ENCODE measurements at regions not wholly inside any gene's neighbourhood (a gene's known extent, or its start where the extent isn't known, plus 50 kb on each side); places are given as distances from the start of the nearest gene placed in this dataset.
"Not testable (repeated sequence)": the region's sequence is repeated elsewhere in the genome, so short reads cannot be mapped to it uniquely, and the experiment has no call there.

DNA sequence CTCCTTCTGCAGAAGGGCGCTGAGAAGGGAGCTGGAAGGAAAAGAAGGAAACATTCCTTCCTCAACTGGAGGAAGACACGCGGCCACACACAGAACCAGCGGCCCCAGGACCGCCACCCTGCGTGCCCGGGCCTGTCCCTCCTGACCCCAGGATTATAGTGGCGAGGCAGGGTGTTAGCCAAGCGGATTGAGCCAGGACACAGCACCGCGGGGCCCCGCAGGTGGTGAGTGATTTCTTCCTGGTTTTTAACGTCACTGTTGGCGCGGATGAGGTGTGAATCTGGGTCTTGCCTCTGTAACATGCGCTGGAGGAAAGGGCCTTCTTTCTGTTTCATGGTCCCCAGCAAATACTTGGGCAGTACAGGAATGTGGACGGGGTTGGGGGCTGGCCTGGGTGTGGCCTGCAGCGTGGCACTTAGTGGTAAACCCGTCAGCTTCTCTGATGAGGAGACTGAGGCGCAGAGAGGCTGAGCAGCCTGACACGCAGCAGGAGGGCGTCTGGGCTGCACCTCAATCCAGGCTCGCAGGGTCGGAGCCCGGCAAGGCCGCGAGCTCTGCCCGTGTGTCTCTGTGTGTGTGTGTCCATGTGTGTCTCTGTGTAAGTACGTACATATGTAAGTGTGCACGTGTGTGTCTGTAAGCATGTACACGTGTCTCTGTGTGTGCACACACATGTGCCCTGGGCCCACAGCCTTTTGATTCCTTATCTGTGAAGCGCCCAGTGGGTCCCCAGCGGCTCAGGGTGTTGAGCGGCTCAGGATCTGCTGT, 158.4 kb upstream of the ZNF469 start:
- POLR2A ChIA-PET; DNase-seq (ENCODE audit: extremely low spot score); CTCF ChIA-PET: not testable (repeated sequence)

DNA sequence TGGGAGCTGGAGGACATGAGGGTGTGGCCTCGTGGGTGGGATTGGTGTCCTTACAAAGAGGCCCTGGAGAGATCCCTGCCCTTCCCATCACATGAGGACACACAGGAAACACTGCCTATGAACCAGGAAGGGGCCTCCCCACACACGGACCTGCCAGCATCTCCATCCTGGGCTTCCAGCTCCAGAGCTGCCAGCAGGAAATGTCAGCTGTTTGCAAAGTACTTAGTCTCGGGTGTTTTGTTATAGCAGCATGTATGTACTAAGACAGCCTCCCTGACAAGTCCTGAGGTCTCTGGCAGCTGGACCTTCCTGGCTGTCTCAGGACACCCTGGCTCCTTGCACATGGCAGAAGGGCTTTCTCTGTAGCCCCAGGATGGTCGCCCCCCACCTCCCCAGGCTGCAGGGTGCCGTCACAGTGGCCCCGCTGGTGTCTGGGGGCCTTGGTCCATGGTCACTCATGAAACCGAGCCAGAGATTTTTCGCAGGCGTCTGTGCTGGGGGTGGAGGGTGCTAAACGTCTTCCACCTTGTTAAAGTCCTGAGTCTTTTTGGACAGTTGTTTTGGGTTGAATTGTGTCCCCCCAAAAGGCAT, 157.0 kb upstream of the ZNF469 start:
- DNase-seq (ENCODE audit: extremely low spot score); CTCF ChIA-PET; POLR2A ChIA-PET: not testable (repeated sequence)

DNA sequence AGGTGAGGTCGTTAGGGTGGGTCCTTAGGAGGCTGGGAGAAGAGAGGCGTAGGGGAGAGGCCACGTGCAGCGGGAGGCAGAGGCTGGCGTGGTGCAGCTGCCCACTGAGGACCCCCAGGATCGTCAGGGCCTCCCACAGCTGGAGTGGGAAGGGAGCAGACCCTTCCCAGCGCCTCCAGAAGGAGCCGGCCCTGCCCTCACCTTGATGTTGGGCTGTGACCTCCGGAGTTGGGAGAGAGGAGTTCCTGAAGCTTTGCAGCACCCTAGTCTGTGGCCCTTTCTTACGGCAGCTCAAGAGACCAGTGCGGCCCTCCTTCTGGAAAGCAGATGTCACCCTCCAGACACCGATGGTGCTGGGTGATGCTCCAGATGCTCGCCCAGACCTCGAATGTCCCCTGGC, 156.5 kb upstream of the ZNF469 start:
- POLR2A ChIA-PET; CTCF ChIA-PET; DNase-seq (ENCODE audit: extremely low spot score): not testable (repeated sequence)

DNA sequence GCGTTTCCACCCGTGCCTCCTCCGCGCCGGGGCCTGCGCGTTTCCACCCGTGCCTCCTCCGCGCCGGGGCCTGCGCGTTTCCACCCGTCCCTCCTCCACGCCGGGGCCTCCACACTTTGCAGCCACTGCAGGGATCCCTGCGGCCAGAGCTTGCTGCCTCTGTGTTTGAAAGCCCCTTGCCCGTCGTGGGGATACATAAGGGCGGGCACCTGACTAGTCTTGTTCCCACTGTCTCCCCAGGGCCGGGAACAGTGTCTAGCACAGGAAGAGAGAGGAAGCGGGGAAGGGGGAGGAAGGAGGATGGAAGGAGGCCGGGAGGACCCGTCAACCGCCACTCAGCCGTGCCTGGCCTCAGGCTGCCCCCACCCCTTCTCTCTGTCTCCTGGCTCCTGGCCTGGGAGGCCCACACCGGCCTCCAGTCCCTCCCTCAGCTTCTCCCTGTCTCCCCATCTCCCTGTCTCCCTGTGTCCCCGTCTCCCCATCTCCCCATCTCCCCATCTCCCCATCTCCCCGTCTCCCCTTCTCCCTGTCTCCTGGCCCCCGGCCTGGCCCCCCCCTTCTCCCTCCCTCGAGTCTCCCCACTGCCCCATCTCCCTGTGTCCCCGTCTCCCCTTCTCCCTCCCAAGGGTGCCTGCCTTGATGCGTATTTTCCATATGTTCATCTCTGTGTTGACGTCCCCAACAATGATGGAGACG, 155.6 kb upstream of the ZNF469 start:
- CTCF ChIA-PET; DNase-seq (ENCODE audit: extremely low spot score); POLR2A ChIA-PET: not testable (repeated sequence)

DNA sequence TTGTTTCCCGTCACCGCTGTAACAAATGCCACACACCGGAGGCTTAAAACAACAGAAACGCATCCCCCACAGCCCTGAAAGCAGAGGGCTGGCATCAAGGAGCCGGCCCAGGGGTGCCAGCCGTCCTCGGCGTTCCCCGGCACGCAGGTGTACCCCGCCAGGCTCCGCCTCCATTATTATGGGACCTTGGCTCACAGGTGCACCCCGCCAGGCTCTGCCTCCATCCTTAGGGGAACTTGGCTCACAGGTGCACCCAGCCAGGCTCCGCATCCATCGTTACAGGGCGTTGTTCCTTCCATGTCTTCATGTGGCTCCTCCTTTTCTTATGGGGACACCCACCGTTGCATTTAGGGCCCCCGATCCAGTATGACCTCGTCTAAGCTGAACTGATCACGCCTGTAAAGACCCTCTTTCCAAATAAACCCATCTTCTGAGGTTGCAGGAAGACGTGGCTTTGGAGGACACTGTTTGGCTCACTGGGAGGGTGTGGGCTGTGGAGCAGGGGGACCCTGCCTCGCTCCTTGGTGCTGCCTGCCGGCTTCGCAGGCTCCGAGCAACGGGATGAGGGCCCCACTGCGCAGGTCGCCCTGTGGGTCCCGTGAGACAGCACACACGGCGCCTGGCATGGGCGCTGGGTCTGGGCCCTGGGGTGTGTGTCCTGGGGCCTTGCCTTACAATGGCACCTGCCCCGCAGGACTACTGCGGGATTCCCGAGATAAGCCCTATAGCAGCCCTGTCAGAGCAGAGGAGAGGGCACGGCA, 154.9 kb upstream of the ZNF469 start:
- CTCF ChIA-PET; DNase-seq (ENCODE audit: extremely low spot score); POLR2A ChIA-PET: not testable (repeated sequence)

DNA sequence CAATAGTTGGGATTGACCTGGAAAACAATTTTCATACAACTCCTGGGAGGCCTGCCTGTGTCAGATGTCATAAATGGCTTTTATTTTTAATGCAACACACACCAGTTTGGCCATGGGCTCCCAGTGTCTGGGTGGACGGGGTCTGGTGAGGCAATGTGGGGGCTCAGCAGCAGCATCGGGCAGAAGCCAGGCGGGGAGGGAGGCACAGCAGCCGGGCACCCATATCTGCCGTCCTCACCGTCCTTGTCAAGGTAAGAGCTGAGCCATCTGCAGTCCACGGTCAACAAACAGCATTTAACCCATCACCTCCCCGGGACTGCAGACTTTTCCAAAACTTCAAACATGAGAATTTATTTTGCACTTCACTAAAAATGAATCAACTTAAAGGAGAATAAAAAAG, 154.0 kb upstream of the ZNF469 start:
- DNase-seq (ENCODE audit: extremely low spot score); POLR2A ChIA-PET: not testable (repeated sequence)

DNA sequence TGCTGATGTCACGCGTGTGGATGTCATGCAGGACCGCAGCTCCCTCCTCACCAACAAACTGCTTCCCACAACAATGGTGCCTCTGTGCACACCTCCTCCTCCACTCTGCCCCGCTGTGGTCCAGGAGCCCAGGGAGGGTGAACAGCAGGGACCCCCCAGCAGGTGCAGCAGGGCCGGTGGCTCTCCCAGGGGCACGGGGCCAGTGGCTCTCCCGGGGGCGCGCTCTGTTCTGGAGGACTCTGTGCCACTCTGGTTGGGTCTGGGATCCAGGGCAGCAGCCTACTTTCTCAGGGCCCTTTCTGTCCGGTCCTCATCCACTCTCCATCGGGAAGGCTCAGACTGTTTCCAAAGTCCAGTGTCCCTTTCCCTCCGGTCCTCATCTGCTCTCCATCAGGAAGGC, 153.0 kb upstream of the ZNF469 start:
- POLR2A ChIA-PET; CTCF ChIA-PET; DNase-seq (ENCODE audit: extremely low spot score): not testable (repeated sequence)

More for the DNA sequence above, 154.0 kb upstream of the ZNF469 start:
- CTCF ChIA-PET, result not testable (repeated sequence)

DNA sequence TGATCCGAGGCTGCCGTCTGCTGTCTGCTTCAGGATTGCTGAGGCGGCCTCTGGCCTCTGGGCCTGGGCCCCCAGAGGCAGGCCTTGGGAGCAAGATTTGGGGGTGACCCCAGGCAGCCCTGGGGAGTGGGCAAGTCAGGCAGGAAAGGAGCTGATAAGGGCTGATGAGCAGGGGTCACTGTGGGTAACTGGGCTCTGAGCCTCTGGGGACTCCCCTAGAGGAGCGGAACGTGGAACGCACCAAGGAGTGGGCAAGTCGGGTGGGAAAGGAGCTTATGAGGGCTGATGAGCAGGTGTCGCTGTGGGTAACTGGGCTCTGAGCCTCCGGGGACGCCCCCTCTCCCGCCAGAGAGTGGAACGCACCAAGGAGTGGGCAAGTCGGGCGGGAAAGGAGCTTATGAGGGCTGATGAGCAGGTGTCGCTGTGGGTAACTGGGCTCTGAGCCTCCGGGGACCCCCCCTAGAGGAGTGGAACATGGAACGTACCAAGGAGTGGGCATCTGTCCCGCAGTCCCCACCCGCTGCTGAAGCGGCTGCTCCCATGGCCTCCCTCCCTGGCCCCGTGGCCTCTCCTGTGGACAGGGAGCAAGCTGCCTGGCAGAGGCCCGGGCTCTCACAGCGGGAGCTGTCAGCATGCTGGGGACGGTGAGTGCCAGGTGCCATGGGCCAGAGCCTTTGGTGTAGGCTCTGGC, 152.3 kb upstream of the ZNF469 start:
- DNase-seq (ENCODE audit: extremely low spot score); CTCF ChIA-PET; POLR2A ChIA-PET: not testable (repeated sequence)

DNA sequence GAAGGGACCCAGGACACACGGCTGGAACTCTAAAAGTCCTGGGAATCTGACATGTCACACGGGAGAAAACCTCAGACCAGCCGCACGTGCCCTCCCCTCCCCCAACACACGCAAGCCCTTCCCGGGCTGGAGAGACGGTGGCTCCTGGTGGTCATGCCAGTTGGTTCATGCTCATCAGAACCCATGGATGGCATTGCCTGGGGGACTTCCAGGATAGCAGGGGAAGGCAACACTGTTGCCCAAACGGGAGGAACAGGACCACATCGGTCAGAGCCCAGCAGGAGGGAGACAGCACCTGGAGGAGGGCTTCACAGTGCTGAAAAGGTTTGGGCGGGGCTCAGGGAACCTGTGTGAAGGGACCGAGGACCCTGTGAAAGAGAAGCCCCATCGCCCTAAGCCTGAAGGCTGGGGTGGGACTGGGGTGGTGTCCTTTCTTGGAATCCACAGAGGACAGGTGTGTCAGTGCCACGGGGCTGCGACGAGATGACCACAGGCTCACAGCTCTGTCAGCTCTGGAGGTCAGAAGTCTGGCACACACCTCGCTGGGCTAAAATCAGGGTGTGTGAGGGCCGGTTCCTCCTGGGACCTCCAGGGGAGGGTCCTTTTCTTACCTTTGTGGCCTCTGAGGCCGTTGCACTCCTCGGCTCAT, 151.7 kb upstream of the ZNF469 start:
- CTCF ChIA-PET; POLR2A ChIA-PET; DNase-seq (ENCODE audit: extremely low spot score): not testable (repeated sequence)

DNA sequence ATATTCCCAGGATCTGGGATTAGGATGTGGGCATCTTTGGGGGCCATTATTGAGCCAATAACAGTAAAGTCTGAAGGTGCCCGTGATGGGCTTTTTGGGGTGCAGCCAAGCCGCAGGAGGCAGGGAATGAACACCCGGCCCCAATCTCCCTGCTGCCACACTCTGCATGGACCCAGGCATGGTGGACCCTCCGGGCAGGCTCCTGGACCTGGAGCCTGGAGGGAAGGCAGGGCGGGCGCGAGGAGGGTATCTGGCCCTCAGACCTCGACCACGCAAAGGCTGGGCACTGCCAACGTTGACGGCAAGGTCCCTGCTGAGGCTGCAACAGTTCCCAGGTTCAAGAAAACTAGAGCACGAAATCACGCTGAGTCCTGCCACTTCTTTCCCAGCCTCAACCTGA, 150.9 kb upstream of the ZNF469 start:
- POLR2A ChIA-PET; DNase-seq (ENCODE audit: extremely low spot score); CTCF ChIA-PET: not testable (repeated sequence)

DNA sequence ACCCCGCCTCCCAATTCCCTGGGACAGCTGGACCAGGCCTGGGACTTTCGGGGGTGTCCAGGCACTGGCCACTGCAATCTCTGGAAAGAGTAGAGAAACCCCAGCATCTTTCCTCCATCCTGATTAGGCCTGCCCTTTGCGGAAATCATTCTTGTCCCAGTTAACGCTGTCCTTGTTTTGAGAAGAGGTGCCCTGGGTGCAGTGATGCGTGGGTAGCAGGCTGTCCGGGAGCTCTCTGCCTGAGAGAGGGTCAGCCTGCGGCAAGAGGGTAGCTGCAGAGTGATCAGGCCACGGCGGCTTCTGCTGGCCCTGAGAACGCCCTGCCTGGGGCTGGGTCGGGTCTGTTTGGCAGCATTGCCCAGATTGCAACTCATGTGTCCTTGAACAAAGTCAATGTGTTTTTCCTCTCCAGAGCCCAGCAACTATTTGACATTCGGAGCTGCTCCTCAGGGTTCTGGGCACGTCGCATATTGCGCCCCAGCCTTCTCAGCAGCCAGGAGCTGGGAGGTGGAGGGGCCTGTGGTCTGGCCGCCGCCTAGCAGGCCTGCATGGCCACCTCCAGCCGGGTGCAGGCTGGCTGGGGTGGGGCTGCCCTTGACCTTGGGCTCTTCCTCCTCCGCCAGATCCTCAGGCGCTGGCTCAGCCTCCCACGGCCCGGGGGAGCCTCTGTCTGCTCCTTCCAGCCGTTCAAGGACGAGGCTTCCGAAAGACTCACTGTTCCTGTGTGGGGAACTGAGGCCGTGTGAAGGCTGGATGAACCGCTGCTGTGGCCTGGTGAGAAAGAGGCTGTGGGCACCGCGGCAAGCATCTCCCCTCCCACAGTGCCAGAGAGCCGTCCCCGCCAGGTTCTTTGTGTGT, 150.1 kb upstream of the ZNF469 start:
- DNase-seq (ENCODE audit: extremely low spot score); POLR2A ChIA-PET; CTCF ChIA-PET: not testable (repeated sequence)

DNA sequence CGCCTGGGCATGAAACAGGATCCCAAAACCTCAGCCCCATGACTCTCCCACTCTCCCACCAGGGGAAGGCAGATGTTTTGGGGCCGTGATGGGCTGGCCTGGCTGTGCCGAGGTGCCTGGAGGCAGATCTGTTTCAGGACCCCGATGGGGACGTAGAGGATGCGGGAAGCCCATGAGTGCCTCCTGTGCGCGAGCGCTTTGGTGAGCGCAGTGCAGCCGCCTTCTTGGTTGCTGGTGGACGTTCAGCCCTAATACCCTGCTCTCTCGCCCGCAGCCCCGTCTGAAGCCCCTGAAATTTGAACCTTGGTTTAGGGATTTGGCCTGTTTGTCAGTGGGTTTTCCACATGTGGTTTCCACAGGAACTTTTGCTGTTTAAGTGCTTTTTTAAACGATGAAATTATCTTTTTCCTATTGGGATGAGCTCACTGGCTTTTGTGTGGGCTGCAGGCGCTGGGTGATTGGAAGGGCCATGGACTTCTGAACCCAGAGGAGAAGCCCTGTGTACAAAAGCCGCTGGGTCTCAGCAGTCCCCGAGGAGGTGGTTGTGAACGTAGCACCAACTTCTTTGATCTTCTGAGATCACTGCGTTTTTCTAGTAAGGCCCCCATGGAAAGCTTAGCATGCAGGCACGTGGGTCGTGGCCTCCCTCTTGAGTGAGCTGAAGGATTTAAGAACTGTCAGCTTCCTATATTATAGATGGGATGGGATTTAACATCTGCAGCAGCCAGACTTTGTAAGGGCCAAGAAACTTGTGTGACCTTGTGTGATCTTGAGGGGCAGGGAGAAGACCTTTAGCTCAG, 148.9 kb upstream of the ZNF469 start:
- DNase-seq (ENCODE audit: extremely low spot score); CTCF ChIA-PET; POLR2A ChIA-PET: not testable (repeated sequence)

DNA sequence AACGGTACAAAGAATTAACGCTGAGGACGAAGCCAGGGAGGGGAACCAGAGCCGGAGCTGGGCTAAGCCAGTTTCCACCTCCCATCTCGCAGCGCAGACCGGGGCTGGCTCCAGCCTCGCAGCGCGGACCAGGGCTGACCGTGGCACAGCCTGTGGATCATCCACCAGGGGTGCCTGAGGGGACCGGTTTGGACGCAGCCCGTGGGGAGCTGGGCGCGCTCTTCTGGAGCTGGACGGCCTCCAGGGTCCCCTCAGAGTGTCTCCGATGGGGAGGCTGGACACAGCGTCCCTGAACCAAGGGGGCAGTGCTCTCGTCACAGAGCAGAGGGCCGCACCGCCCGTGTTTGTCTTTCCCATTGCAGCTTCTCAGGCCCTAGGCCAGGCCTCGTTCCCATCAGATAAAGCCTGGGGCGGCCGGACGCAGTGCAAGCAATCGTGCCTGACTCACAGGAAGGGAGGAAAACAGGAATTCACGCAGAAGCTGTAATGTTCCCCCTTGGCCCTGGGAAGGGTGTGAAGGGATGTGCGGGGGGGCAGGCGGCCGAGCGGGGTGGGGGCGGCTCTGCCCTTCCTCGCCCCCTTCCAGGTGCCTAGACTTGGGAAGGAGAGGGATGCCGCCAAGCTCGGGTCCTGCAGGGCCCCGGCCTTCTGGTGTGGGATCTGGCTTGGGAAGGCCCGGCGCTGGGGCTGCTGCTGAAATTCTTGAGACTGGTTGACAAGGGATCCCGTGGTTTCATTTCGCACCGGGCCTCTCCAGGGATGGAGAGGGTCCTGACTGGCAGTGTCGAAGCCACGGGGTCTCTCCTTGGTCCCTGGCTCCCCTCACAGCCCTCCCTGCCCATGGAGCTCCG, 148.1 kb upstream of the ZNF469 start:
- CTCF ChIA-PET; DNase-seq (ENCODE audit: extremely low spot score); POLR2A ChIA-PET: not testable (repeated sequence)

DNA sequence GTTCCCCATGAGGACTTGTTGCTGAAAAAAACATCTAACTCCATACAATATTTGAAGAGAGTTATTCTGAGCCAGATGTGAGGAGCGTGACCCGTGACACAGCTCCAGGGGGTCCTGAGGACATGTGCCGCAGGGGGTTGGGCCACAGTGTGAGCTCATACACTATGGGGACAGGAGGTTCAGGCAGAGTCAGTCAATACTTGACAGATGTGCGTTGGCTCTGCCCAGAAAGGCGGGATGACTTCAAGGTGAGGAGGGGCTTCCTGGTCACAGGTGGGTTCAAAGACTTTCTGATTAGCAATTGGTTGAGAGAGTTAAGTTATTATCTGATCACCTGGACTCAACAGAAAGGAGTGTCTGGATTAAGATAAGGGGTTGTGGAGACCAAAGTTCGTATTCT, 147.1 kb upstream of the ZNF469 start:
- CTCF ChIA-PET; DNase-seq (ENCODE audit: extremely low spot score); POLR2A ChIA-PET: not testable (repeated sequence)

DNA sequence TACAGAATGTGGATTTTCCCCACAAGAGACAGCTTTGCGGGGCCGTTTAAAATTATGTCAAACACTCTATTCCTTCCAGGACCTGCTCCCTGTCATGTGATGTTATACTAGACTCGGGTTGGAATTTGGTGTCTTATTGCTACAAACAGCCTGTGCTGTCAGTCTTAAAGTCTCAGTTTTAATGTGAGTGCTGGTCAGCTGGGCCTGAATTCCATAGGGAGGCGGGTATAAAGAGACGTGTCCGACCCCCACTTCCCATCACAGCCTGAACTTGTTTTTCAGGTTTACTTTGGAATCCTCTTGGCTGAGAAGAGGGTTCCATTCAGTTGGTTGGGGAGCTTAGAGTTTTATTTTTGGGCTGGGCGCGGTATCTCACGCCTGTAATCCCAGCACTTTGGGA, 146.5 kb upstream of the ZNF469 start:
- DNase-seq (ENCODE audit: extremely low spot score); CTCF ChIA-PET; POLR2A ChIA-PET: not testable (repeated sequence)

DNA sequence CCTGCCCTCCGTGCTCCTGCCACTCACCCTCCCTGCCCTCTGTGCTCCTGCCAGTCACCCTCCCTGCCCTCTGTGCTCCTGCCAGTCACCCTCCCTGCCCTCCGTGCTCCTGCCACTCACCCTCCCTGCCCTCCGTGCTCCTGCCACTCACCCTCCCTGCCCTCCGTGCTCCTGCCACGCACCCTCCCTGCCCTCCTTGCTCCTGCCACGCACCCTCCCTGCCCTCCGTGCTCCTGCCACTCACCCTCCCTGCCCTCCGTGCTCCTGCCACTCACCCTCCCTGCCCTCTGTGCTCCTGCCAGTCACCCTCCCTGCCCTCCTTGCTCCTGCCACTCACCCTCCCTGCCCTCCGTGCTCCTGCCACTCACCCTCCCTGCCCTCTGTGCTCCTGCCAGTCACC, 145.4 kb upstream of the ZNF469 start:
- DNase-seq (ENCODE audit: extremely low spot score); CTCF ChIA-PET; POLR2A ChIA-PET: not testable (repeated sequence)
